HL-60/S4 (cell line): ENCODE measurements at regions not wholly inside any gene's neighbourhood (a gene's known extent, or its start where the extent isn't known, plus 50 kb on each side); places are given as distances from the start of the nearest gene placed in this dataset.

ENCODE experiments used
- in situ Hi-C: fragments of 300-500 bp; cut with MboI; formaldehyde crosslinking; loops from 2 replicates; pipeline ENCODE4 v1.14.3; 2022; ENCODE audit warnings: low sequenced_read_pairs

DNA sequence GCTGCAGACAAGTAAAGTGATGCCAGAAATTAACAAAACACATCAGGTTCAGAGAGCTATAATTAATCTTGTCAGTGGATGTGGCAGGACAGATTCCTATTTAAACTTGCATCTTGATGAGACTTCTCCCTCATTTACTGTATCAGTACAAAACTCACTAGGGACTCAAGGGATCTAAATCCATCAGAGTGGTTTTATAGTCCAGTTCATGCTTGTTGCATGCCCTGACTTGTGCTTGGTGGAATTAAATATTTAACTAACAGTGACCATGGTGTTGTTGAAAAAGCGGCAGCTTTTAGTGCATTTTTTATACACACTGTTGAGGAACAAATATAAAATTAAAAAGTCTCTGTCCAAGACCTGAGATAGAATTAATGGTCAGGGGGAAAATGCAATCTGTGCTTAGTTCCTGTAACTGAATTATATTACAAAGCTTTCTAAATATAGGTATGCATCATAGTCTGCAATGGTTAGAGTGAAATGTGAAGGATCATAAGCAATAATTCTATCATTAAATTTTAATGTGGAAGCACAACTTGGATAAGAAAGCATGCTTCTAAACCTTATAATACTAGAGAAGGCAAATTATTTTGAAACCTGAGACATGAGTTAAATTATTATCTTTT lies 1475.5 kb upstream of the TENM4 start:
- in situ Hi-C loops = no loop called here

DNA sequence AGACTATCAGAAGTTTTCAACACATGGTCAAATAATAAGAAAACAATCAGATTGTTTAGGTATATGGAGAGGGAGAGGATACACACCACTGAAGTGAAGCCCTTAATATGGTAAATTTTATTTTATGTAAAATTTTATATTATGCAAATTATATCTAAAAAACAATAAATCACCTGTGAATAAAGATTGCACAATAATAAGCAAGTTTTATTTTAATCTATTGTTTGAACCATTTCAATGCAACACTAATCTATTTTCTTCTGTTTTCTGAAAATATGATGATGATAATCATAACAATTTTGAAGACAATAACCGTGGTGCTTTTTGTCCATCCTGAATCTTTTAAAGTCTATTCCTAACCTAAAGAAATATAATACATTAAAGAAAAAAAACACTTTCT lies 1473.5 kb upstream of the TENM4 start:
- in situ Hi-C loops = no loop called here

DNA sequence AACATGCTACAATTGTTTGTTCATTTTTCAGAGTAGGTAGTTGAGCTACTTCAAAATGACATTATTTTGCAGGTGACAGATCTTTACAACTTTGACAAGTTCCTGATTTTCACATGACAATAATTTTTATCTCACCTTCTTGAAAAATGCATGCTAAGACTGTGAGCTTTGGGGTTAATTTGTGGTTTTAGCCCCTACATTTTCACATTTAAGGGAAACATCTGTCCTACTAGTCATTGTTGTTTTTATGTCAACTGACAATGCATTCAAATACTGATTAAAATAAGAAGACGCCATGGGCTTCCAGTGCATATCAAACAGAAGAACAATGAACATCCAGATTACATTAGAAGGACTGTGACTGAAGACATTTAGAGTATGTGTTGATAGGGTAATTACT lies 1470.8 kb upstream of the TENM4 start:
- in situ Hi-C loops = no loop called here

DNA sequence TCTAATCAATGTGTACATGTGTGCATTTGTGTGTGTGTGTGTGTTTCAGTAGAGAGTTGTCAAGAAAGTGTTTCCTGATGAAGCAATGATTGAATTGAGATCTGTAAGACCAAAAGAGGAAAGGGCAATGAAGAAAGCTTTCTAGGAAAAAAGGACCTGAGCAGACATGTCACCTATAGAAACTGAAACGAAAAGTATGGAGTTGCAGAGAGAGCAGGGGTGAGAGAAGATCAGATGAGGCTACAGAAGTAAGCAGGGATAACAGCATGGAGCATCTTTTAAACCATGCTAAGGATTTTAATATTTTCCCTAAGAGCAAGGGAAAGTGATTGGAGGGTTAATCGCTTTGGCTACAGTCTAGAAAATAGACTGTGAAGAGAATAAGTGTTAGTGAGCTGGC lies 1459.4 kb upstream of the TENM4 start:
- in situ Hi-C loops = no loop called here

DNA sequence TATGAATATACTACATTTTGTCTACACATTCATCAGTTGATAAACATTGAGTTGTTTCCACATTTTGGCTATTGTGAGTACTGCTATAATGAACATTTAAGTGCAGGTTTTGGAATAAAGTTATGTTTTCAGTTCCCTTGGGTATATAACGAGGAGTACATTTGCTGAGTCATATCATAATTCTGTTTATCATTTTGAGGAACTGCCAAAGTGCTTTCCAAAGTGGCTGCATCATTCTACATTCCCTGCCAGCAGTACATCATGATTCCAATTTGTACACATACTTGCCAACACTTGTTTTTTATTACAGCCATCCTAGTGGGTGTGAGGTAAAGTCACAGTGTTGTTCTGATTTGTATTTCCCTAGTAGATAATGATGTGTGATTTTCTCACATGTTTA lies 1458.6 kb upstream of the TENM4 start:
- in situ Hi-C loops = no loop called here

DNA sequence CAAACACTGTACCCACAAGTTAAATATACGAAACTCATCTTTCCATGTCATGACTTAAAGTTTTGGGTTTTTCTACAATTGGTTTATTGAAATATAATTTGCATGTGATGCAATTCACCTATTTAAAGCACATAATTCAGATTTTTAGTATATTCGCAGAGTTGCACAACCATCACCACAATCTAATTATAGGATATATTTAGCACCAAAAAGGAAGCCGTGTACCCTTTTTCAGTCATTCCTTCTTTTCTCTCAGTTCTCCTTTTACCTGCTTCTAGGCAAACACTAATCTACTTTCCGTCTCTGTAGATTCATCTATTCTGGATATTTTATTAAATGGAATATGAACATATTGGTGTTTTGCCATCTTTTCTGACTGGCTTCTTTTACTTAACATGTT lies 1458.1 kb upstream of the TENM4 start:
- in situ Hi-C loops = no loop called here

DNA sequence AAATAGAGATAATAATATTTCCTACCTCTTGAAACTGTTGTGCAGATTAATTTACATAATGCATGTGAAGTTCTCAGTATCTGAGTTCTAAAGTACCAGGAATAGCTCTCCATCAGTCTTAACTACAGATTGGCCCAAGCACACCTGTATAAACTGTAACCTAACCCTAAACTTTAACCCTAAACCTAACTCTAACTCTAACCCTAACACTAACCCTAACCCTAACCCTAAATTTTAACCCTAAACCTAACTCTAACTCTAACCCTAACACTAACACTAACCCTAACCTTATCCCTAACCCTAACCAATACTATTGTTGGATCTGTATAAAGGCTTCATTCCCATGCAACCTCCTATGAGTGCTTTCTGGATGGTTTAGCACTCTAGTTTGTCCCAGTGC lies 1445.9 kb upstream of the TENM4 start:
- in situ Hi-C loops = no loop called here

DNA sequence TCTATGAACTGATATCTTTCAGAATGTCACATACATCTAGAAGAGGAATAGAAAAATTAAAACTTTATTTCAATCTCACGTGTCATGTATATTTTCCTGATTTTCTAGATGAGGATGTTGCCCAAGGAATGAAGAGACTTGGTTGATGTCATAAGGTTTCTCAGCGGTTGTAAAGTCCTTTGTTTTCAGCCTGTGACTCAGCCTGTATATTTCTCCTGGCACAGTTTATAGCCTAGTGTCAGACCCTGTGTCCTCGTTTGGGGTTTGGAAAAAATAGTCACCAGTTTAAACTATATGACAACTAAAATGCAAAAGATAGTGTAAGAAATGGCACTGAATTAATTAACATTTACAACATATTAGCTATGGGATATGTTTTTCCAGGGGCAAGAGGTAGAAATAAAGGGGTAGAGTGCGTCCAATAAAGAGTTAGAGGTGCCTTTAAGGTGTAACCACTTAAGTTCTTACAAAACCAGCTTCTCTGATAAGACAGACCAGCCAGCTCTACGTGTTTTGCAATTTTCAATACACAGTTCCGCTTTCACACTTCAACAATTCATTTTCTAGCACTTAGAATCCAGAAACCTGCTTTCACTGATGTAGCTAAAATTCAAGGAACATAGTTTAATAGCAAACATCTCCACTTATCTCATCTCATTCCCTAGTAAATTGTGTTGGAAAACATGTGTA lies 1432.6 kb upstream of the TENM4 start:
- in situ Hi-C loops = no loop called here

DNA sequence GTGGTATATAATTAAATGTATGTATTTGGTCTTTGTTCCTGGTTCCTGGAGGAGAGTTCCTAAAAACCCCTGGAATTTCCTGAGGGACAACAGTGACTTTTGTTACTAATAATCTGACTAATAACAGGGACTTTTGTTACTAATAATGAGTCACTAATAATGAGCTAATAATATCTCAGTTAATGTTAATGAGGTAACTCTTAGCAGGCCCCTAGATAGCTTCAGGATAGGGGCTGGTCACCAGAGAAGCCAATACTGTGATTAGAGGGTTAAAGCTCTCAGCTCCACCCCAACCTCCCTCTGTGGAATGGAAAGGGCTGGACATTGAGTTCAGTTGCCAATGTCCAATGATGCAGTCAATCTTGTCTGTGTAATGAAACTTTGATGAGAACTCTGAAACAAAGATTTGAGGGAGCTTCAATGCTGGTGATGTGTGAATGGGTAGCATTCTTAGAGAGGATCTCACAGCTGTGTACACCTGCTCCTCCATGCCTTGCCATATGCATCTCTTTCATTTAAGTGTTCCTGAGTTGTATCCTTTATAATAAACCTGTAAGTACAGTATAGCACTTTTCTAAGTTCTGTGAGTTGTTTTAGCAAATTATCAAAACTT lies 1431.4 kb upstream of the TENM4 start:
- in situ Hi-C loops = no loop called here

DNA sequence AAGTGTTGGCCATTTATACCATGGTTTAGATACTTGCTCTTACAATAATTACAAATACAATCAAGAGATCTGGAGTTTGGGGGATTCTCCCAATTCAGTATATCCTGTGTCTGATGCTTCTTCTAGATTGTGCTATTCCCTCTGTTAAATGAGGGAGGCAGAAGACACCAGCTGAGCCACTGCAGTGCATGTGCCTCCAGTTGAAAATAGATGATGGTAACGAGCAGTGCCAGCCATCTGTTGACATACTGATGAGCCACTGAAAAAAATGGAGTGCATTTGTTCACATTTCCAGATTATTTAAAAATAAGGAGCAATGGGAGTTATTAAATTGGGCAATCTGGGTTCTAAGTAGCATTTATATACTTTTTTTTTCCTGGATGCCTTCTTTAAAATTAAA lies 1428.0 kb upstream of the TENM4 start:
- in situ Hi-C loops = no loop called here

DNA sequence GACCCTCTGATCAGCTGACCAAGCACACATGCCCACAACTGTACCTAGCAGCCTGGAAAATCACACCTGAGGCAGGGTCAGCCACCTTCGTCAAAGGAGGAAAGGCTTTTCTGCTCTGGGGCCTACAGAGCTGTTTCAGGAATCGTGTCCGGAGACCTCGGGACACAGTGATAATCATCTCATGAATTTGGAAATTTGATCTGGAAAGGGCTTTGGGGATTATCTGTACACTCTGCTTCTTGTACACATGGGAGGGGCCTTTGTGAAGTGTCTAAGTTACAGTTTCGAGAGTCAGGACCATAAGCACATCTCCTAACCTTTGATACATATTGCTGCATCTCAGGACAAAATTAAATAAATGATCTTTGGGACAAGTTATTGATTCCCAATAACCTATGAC lies 1421.2 kb upstream of the TENM4 start:
- in situ Hi-C loops = no loop called here

DNA sequence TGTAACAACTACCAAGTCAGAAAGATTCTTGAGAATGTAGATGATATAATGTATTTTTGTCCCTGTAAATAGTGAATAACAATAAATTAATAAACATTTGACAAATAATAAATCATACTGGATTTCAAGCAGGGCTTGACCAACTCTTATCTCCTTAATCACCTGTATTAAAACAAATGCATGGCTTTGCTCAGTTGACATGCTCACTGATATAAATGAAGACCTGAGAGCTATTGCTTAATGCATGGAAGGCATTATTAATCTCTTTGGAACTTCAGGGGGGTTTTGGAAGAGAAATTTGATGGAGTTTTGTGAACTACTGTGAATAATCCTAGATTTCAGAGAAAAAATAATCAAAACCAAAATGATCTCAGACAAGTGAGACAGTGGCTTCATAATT lies 1420.4 kb upstream of the TENM4 start:
- in situ Hi-C loops = no loop called here

DNA sequence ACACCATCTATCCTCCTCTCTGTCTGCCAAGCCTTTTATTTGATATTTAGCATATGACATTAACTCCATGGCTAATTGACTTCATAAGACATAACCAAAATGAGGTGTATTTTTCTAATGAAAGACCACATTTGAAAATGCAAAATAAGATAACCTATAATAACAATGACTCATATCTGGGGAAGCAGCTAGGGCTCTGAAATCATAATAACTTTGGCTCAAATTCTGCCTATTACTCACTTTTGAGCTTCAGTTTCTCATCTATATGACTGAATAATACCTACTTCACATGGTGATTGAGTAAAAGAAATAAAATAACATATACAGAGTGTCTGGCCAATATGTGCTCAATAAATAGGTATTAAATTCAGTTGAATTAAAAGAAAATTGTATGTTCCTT lies 1419.8 kb upstream of the TENM4 start:
- in situ Hi-C loops = no loop called here

DNA sequence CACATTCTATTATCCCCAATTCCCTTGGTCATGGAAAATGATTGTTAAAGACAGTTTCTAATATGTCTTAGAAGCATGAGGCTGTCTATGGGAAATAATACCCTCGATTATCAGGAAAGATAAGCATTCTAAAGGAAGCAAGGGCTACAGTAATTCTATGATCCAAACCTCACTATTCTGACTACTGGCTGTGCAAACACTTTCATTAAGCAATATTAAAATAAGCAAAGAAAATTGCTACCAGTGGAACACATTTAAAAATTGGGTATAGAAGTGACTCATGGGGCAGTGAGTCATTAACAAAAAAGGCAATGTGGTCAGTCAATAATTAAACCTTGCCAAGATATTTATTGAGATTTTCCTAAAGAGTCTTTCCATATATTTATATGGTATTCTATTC lies 1415.2 kb upstream of the TENM4 start:
- in situ Hi-C loops = no loop called here

DNA sequence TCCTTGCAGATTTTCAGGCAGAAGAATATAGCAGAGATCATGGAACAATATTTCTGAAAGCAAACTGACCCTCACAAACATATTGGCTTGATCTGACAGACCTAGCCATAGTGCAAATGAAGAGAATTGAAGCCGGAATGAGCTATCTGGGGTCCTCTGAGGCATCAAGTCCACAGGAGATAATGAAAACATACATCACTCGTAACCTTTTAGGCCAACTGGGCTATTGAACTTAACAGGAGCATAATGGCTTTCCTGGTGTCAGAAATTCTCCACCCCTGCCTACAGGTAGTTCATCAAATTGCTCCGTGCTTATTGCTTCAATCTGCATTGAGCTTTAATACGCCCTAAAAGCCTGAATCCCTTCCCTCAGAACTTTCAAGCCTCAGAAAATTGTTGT lies 1414.6 kb upstream of the TENM4 start:
- in situ Hi-C loops = no loop called here

DNA sequence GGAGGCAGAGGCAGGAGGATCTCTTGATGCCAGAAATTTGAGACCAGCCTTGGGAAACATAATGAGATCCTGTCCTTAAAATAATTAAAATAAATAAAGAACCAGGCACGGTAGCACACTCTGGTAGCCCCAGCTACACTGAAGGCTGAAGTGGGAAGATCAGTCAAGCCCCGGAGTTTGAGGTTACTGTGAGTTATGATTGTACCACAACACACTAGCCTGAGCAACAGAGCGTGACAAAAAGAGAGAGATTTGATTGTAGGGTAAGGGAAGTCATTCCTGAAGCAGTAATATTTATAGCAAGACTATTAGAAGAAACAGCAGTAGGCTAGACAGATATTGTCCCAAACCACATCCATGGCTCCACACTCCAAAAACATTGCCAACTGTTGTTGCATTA lies 1408.4 kb upstream of the TENM4 start:
- in situ Hi-C loops = no loop called here

DNA sequence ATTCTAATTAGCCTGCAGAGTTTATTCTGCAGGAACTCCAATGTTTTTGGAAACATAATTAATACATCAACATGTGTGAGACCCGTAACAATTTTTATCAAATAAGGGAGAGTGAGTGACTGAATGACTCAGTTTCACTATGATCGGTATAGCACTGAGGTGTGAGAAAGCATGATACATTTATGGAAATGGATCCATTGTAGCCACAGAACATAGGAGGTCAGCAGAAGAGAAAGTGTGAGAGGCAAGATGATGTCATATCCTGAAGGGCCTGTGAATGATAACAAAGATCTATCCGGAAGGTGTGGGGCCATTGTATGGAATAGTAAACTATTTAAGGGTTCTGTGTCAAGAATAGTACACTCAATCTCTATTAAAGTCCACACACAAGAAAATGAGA lies 1406.1 kb upstream of the TENM4 start:
- in situ Hi-C loops = no loop called here

DNA sequence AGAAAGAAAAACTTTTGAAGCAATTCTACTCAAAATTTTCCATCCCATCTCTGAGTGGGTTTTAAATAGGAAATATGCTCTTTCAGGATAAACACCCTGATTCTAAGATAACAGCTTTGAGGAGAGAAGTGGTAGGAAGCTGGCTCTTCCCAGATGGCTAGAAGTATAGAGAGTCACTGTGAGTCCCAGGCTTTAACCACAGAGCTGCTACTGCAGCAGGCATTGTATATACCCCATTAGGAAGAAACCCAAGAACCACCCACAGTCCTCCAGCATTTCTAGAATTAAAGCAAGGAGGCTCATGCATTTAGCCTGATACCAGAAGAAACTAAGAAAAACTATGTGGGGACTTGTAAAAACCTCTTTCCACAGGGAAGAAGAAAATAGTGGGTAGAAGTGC lies 1405.6 kb upstream of the TENM4 start:
- in situ Hi-C loops = no loop called here

DNA sequence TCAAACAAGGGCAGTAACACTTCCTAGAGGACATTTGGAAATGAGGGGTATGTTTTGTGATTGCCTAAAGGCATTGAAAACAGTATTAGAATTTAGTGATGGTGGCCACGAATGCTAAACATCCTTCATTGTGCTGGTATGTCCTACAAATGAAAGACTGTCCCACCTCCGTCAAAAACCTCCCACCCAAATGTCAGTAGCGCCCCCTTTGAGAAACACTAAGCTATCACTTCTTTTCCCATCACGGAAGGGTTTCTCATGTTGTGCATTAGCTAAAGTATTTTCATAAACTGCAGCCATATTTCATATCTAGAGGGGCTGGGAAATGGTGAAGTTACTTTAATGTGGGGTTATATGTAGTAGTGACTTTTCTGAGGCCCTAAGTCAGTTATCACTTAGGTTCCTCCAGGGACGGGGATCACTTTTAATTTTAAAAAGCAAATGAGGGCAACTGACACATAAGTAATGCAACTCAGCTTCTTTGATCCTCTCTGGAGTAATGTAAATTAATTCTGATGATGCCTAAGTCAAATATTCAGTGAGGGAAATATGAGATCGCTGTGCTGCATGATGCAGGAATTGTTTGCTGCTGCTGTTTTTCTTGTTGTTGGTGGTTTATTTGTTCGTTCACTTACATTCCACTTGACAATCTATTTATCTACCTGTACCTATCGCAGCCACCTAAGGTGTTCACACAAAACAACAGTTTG lies 1403.4 kb upstream of the TENM4 start:
- in situ Hi-C loops = no loop called here

DNA sequence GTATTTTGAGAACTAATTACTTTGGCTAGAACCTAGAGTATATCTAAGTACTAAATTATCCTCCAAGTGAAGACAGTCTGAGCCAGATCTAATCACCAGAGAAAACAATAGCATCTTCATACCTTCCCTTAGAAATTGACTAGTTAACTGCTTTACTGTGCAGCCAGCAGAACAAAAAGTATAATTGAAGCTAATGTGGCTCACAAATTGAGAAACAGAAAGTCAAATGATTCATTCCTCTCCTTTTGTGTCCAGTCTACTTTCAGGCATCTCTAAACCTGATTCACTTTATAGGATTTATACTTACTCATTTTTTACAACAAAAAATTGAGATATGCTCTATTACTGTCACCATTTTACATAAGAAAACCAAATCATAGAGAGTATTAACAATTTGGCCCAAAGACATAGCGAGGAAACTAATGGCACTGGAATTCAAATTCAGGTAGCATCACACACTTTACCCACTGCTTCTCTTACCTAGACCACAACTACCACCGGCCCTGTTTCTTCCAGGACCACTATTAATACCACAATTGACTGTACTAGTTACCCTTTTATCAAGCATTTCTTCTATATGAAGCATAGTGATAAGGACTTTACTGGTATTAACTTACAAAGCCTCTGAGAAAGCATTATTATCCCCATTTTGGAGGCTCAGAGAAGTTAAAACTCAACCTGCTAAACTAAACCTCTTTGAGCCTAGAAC lies 1402.6 kb upstream of the TENM4 start:
- in situ Hi-C loops = no loop called here

DNA sequence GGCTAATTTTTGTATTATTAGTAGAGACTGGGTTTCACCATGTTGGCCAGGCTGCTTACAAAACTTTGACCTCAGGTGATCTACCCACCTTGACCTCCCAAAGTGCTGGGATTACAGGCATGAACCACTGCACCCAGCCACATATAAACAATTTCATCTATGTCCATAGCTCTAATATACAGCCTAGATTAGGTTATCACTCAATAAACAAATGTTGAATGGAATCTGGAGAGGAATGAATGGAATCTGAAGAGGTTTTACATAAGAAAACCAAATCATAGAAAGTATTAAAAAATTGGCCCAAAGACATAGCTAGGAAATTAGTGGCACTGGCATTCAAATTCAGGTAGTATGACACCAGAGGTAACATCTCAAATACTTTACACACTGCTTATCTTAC lies 1401.4 kb upstream of the TENM4 start:
- in situ Hi-C loops = no loop called here
